ENCODE measurements at regions not wholly inside any gene's neighbourhood (a gene's known extent, or its start where the extent isn't known, plus 50 kb on each side); places are given as distances from the start of the nearest gene placed in this dataset.

- H3K9me3 ChIP-seq, result no peaks in the 10 kb centered on the region
- 43 to 68% (median 59%) methylated on average over 1 of the region's 1 CpG for WGBS, 3 donors
- H3K36me3 ChIP-seq (ENCODE audit: insufficient read depth in 1 of 2, low read depth in 1 of 2), result no peaks in the 10 kb centered on the region
- no peaks in the 10 kb centered on the region for H3K27me3 ChIP-seq (ENCODE audit: insufficient read depth in 3 of 3, low read length in 2 of 3)
- no peak overlapping the region for H3K4me3 ChIP-seq
- no peaks in the 10 kb centered on the region for H3K4me1 ChIP-seq
- H3K27ac ChIP-seq, result no peak overlapping the region
- intact Hi-C loops (cut with DNase I), result no loop called here
- no peak for DNase-seq
- no peak for TF ChIP-seq CTCF (IDR thresholded peaks at IDR 0.05)
- no peak for ATAC-seq
These were observed 102.1 kb upstream of the ARPP21 start for GRCh38 chr3:35537265-35537664.

DNA sequence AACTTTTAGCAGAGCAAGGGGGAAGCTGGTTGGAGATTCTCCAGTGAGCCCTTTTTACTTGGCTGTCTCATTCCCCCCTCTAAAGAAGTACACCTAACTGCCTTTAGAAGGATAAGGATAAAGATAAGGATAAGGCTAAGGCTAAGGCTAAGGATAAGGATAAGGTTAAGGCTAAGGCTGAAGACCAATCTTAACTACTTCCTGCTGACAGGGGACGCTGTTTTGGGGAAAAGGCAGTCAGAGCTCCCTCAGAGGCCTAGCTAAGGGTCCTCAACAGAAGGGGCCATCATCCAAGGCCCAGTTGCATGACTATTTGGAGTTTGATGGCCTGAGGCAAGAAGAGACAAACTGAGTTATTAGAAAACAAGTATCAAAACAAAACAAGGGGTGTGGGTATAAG is 94.3 kb upstream of the ARPP21 start:
- Histone ChIP-seq H3K4me1 (no peaks in the 10 kb centered on the region), H3K27ac (no peak overlapping the region), H3K9me3 (no peaks in the 10 kb centered on the region), H3K27me3 (ENCODE audit: insufficient read depth in 3 of 3, low read length in 2 of 3) (no peaks in the 10 kb centered on the region), H3K4me3 (no peak overlapping the region), H3K36me3 (ENCODE audit: insufficient read depth in 1 of 2, low read depth in 1 of 2) (no peaks in the 10 kb centered on the region)
- intact Hi-C loops (cut with DNase I), result no loop called here
- WGBS, 3 donors, result 68 to 89% (median 69%) methylated on average over 1 of the region's 1 CpG
- no peak for TF ChIP-seq CTCF (IDR thresholded peaks at IDR 0.05)
- no peak for DNase-seq
- no peak for ATAC-seq

DNA sequence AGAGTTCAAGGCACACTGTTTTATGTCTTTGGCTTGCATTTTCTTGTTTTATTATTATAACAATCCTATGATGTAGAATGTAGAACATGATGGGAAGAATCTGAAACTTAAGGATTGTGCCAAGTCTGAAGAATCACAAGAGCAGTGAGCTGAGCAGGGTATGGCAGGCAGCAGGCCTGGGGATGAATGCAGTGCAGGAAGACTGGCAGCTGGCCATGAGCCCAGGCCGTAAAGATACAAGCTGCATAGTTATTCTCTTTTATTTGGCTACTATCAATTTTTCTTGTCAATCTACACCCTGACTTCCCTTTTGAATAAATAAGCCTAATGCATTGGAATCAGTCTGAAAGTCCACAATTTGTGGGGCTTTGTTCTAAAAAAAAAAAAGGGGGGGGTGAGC is 89.6 kb upstream of the ARPP21 start:
- DNase-seq (no peak), ATAC-seq (no peak)
- no peaks in the 10 kb centered on the region for H3K9me3 ChIP-seq
- H3K4me3 ChIP-seq, result no peak overlapping the region
- WGBS, 3 donors, result 38 to 48% (median 42%) methylated on average over 1 of the region's 1 CpG
- no peak overlapping the region for H3K27ac ChIP-seq
- no peaks in the 10 kb centered on the region for H3K4me1 ChIP-seq
- no peaks in the 10 kb centered on the region for H3K36me3 ChIP-seq (ENCODE audit: insufficient read depth in 1 of 2, low read depth in 1 of 2)
- intact Hi-C loops (cut with DNase I), result no loop called here
- no peak for TF ChIP-seq CTCF (IDR thresholded peaks at IDR 0.05)
- H3K27me3 ChIP-seq (ENCODE audit: insufficient read depth in 3 of 3, low read length in 2 of 3), result no peaks in the 10 kb centered on the region

- Histone ChIP-seq H3K4me1 (no peaks in the 10 kb centered on the region), H3K4me3 (no peak overlapping the region), H3K27me3 (ENCODE audit: insufficient read depth in 3 of 3, low read length in 2 of 3) (no peaks in the 10 kb centered on the region), H3K27ac (no peak overlapping the region), H3K9me3 (no peaks in the 10 kb centered on the region), H3K36me3 (ENCODE audit: insufficient read depth in 1 of 2, low read depth in 1 of 2) (no peaks in the 10 kb centered on the region)
- no peak for TF ChIP-seq CTCF (IDR thresholded peaks at IDR 0.05)
- no peak for DNase-seq
- 37 to 44% (median 40%) methylated on average over 2 of the region's 2 CpGs for WGBS, 3 donors
- intact Hi-C loops (cut with DNase I), result no loop called here
- ATAC-seq, result no peak
These were observed 77.2 kb upstream of the ARPP21 start for GRCh38 chr3:35562141-35562540.

DNA sequence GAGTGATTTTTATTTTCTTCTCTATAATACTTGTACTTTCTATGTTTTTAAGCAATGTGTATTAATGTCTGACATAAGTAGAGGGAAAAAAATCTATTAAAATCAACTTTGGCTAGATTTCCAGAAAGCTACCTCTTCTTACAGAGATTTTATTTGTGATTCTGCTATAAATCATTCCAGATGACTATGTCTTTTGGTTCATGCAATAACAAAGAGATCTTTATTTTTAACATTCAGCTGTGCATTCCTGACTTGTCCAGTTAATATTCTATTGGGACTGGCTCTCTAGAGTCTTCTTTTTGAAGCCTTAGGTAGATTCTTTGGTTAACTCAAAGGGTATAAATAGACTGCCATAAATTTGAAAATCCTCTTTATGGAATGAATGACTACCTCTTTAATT is 74.3 kb upstream of the ARPP21 start:
- no peak for ATAC-seq
- DNase-seq, result no peak
- H3K9me3 ChIP-seq, result no peaks in the 10 kb centered on the region
- no peaks in the 10 kb centered on the region for H3K27me3 ChIP-seq (ENCODE audit: insufficient read depth in 3 of 3, low read length in 2 of 3)
- no peaks in the 10 kb centered on the region for H3K4me1 ChIP-seq
- H3K27ac ChIP-seq, result no peak overlapping the region
- intact Hi-C loops (cut with DNase I), result no loop called here
- H3K36me3 ChIP-seq (ENCODE audit: insufficient read depth in 1 of 2, low read depth in 1 of 2), result no peaks in the 10 kb centered on the region
- no peak overlapping the region for H3K4me3 ChIP-seq
- TF ChIP-seq CTCF (IDR thresholded peaks at IDR 0.05), result no peak
